Osteocyte (in vitro differentiated cells): ENCODE measurements at regions not wholly inside any gene's neighbourhood (a gene's known extent, or its start where the extent isn't known, plus 50 kb on each side); places are given as distances from the start of the nearest gene placed in this dataset.

ENCODE experiments used
- DNase-seq: peaks from one replicate; pipeline ENCODE4 v3.0.0; 2021; ENCODE audit warnings: mixed read lengths; ENCODE audit not compliant: unreplicated experiment; ENCODE audit errors: extremely low spot score
- H3K27ac Mint-ChIP-seq: one replicate; pipeline ENCODE4 v1.8.0; 2021; ENCODE audit warnings: mild to moderate bottlenecking, mixed read lengths; ENCODE audit not compliant: unreplicated experiment
- H3K27me3 Mint-ChIP-seq: one replicate; pipeline ENCODE4 v1.8.0; 2021; ENCODE audit warnings: mixed read lengths; ENCODE audit not compliant: unreplicated experiment
- H3K36me3 Mint-ChIP-seq: one replicate; pipeline ENCODE4 v1.8.0; 2021; ENCODE audit warnings: mixed read lengths; ENCODE audit not compliant: unreplicated experiment
- H3K4me1 Mint-ChIP-seq: one replicate; pipeline ENCODE4 v1.8.0; 2021; ENCODE audit warnings: mixed read lengths; ENCODE audit not compliant: unreplicated experiment
- H3K4me3 Mint-ChIP-seq: one replicate; pipeline ENCODE4 v1.8.0; 2021; ENCODE audit warnings: mild to moderate bottlenecking, moderate library complexity, mixed read lengths; ENCODE audit not compliant: unreplicated experiment
- H3K9me3 Mint-ChIP-seq: one replicate; pipeline ENCODE4 v1.8.0; 2021; ENCODE audit warnings: mixed read lengths; ENCODE audit not compliant: unreplicated experiment
- CTCF ChIP-seq: fragments of 200-600 bp; sonication (generic); IDR thresholded peaks from 2 replicates; pipeline ENCODE4 v1.5.0; 2021; ENCODE audit warnings: antibody characterized with exemption, mild to moderate bottlenecking, moderate library complexity

- peaks cover 18% of the 10 kb centered on the region for H3K27me3 Mint-ChIP-seq
- peaks cover 15% of the 10 kb centered on the region for H3K9me3 Mint-ChIP-seq
- no peak overlapping the region for H3K27ac Mint-ChIP-seq
- H3K4me3 Mint-ChIP-seq: no peak overlapping the region
- H3K4me1 Mint-ChIP-seq: no peaks in the 10 kb centered on the region
- DNase-seq: no peak
- TF ChIP-seq CTCF: no peak
- H3K36me3 Mint-ChIP-seq: no peaks in the 10 kb centered on the region
These were observed 106.1 kb upstream of the RGMA start for GRCh38 chr15:93195109-93195508.

- no peak for TF ChIP-seq CTCF
- Mint-ChIP-seq H3K4me1 (no peaks in the 10 kb centered on the region), H3K4me3 (no peak overlapping the region), H3K36me3 (no peaks in the 10 kb centered on the region), H3K27ac (no peak overlapping the region), H3K27me3 (peaks cover 45% of the 10 kb centered on the region), H3K9me3 (no peaks in the 10 kb centered on the region)
- no peak for DNase-seq
These were observed 101.2 kb upstream of the RGMA start for GRCh38 chr15:93190238-93190637.

GRCh38 chr15:93189561-93189960, 100.5 kb upstream of the RGMA start:
- H3K4me1 Mint-ChIP-seq: no peaks in the 10 kb centered on the region
- no peak for DNase-seq
- H3K9me3 Mint-ChIP-seq: no peaks in the 10 kb centered on the region
- TF ChIP-seq CTCF: no peak
- no peaks in the 10 kb centered on the region for H3K36me3 Mint-ChIP-seq
- no peak overlapping the region for H3K27ac Mint-ChIP-seq
- H3K27me3 Mint-ChIP-seq: peaks cover 45% of the 10 kb centered on the region
- no peak overlapping the region for H3K4me3 Mint-ChIP-seq

GRCh38 chr15:93188236-93188635, 99.2 kb upstream of the RGMA start:
- no peak overlapping the region for H3K27ac Mint-ChIP-seq
- H3K9me3 Mint-ChIP-seq: no peaks in the 10 kb centered on the region
- H3K4me1 Mint-ChIP-seq: no peaks in the 10 kb centered on the region
- peaks cover 43% of the 10 kb centered on the region for H3K27me3 Mint-ChIP-seq
- DNase-seq: no peak
- H3K4me3 Mint-ChIP-seq: no peak overlapping the region
- H3K36me3 Mint-ChIP-seq: no peaks in the 10 kb centered on the region
- no peak for TF ChIP-seq CTCF

GRCh38 chr15:93185796-93186195, 96.8 kb upstream of the RGMA start:
- no peak overlapping the region for H3K4me3 Mint-ChIP-seq
- no peak for TF ChIP-seq CTCF
- H3K27ac Mint-ChIP-seq: no peak overlapping the region
- peaks cover 40% of the 10 kb centered on the region for H3K27me3 Mint-ChIP-seq
- no peaks in the 10 kb centered on the region for H3K36me3 Mint-ChIP-seq
- no peaks in the 10 kb centered on the region for H3K4me1 Mint-ChIP-seq
- no peak for DNase-seq
- no peaks in the 10 kb centered on the region for H3K9me3 Mint-ChIP-seq
